Suprapubic skin (tissue), 4 donors: ENCODE measurements at regions not wholly inside any gene's neighbourhood (a gene's known extent, or its start where the extent isn't known, plus 50 kb on each side); places are given as distances from the start of the nearest gene placed in this dataset.

ENCODE experiments used
- EP300 ChIP-seq: sonication (generic); formaldehyde crosslinking; IDR thresholded peaks from one replicate; pipeline ENCODE4 v1.6.1; 2017; ENCODE audit warnings: antibody characterized with exemption
- POLR2A ChIP-seq, 2 donors: fragments of 450-650 bp; IDR thresholded peaks; one replicate each; pipeline ENCODE4 v1.6.1; 2017; ENCODE audit warnings: antibody characterized with exemption in 2 of 2, mild to moderate bottlenecking in 2 of 2, moderate library complexity in 2 of 2
- POLR2AphosphoS5 ChIP-seq, 3 donors: sonication (generic); formaldehyde crosslinking; IDR thresholded peaks; one replicate each; pipeline ENCODE4 v1.6.1; 2017; ENCODE audit warnings: antibody characterized with exemption in 3 of 3
- TF ChIP-seq, protein P1 (sequence below), 2 donors: fragments of 200-600 bp in 1 of 2; fragments of 450-650 bp in 1 of 2; sonication (generic) in 1 of 2; IDR thresholded peaks; one replicate each; pipeline ENCODE4 v1.5.1; 2016 to 2019; ENCODE audit warnings: antibody characterized with exemption in 2 of 2, mild to moderate bottlenecking in 1 of 2, moderate library complexity in 1 of 2

DNA sequence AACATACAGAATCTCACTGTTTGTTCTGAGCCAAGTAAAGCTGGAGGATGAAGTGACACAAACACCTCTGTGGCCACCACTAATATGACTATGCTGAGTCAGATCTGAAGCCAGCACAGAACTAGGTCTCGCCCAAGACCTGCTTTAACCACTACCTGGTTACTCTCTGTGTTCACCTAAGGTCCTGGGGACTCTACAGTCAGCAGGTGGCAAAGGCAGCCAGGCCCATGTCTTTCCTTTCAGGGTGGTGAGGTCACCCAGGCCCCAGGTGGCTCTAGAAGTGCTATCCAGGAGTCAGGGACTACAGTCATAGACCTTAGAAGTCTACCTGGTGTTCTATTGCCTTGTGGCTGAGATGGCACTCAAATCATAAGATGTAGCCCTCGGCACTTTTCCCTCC, 287.9 kb upstream of the ARRDC4 start:
- TF ChIP-seq EP300 (no peak), POLR2A (IDR thresholded peaks at IDR 0.05) (no peak), POLR2AphosphoS5 (IDR thresholded peaks at IDR 0.05) (no peak)
- TF ChIP-seq, protein P1, sequence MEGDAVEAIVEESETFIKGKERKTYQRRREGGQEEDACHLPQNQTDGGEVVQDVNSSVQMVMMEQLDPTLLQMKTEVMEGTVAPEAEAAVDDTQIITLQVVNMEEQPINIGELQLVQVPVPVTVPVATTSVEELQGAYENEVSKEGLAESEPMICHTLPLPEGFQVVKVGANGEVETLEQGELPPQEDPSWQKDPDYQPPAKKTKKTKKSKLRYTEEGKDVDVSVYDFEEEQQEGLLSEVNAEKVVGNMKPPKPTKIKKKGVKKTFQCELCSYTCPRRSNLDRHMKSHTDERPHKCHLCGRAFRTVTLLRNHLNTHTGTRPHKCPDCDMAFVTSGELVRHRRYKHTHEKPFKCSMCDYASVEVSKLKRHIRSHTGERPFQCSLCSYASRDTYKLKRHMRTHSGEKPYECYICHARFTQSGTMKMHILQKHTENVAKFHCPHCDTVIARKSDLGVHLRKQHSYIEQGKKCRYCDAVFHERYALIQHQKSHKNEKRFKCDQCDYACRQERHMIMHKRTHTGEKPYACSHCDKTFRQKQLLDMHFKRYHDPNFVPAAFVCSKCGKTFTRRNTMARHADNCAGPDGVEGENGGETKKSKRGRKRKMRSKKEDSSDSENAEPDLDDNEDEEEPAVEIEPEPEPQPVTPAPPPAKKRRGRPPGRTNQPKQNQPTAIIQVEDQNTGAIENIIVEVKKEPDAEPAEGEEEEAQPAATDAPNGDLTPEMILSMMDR (IDR thresholded peaks at IDR 0.05), result no peak
